ENCODE measurements at regions not wholly inside any gene's neighbourhood (a gene's known extent, or its start where the extent isn't known, plus 50 kb on each side); places are given as distances from the start of the nearest gene placed in this dataset.

- Histone ChIP-seq H3K9me3 (ENCODE audit: control insufficient read depth, insufficient read depth, low read length) (no peaks in the 10 kb centered on the region), H3K27ac (ENCODE audit: low read depth, low read length) (no peak overlapping the region), H3K4me3 (ENCODE audit: low read depth, low read length) (no peak overlapping the region), H3K27me3 (ENCODE audit: control insufficient read depth, insufficient read depth, low read length) (no peaks in the 10 kb centered on the region)
- POLR2A ChIA-PET: no interaction called here
- no peak for DNase-seq (ENCODE audit: low read depth, low spot score)
- CTCF ChIA-PET: no interaction called here
- TF ChIP-seq, protein P1, sequence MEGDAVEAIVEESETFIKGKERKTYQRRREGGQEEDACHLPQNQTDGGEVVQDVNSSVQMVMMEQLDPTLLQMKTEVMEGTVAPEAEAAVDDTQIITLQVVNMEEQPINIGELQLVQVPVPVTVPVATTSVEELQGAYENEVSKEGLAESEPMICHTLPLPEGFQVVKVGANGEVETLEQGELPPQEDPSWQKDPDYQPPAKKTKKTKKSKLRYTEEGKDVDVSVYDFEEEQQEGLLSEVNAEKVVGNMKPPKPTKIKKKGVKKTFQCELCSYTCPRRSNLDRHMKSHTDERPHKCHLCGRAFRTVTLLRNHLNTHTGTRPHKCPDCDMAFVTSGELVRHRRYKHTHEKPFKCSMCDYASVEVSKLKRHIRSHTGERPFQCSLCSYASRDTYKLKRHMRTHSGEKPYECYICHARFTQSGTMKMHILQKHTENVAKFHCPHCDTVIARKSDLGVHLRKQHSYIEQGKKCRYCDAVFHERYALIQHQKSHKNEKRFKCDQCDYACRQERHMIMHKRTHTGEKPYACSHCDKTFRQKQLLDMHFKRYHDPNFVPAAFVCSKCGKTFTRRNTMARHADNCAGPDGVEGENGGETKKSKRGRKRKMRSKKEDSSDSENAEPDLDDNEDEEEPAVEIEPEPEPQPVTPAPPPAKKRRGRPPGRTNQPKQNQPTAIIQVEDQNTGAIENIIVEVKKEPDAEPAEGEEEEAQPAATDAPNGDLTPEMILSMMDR (IDR thresholded peaks at IDR 0.05; ENCODE audit: low read depth, low read length): no peak
Measured at GRCh38 chr2:10187661-10188060, 65.1 kb downstream of the RRM2 start.

GRCh38 chr2:10188211-10188610 lies 65.7 kb downstream of the RRM2 start:
- H3K9me3 ChIP-seq (ENCODE audit: control insufficient read depth, insufficient read depth, low read length): no peaks in the 10 kb centered on the region
- ChIA-PET POLR2A (no interaction called here), CTCF (interaction anchor here (0.5 kb wide), 1 partner anchor 271 kb away, joined by 3 read pairs; no protein-coding TSS in a partner anchor)
- H3K27ac ChIP-seq (ENCODE audit: low read depth, low read length): no peak overlapping the region
- H3K27me3 ChIP-seq (ENCODE audit: control insufficient read depth, insufficient read depth, low read length): no peaks in the 10 kb centered on the region
- TF ChIP-seq, protein P1 (IDR thresholded peaks at IDR 0.05; ENCODE audit: low read depth, low read length): peak; percentile 43
- no peak for DNase-seq (ENCODE audit: low read depth, low spot score)
- H3K4me3 ChIP-seq (ENCODE audit: low read depth, low read length): no peak overlapping the region

DNA sequence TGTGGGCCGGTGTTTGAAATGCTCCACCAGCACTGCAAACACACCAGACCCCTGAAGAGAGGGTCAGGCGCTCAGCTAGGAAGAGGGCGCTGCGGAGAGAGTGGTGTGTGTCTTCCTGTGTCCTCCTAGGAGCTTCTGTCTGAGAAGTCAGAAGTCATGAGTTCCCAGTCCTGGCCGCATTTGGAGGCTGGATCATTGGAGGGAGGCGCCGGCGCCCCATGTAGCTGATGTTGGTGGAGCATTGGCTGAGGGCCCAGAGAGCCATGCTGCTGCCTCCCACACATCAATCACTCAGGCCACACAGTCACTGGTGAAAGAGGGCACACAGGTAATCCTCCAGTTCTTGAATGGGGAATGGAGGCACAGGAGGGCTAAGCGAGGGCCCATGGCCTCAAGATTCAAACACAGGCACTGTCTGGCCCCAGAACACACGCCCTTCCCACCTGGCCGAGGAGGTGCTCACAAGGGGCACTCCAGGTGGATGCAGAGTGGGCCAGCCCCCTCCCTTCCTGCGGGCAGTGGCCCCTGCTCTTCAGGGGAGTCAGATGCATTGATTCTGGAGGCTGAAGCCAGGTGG lies 66.3 kb downstream of the RRM2 start:
- POLR2A ChIA-PET: no interaction called here
- no peak overlapping the region for H3K4me3 ChIP-seq (ENCODE audit: low read depth, low read length)

DNA sequence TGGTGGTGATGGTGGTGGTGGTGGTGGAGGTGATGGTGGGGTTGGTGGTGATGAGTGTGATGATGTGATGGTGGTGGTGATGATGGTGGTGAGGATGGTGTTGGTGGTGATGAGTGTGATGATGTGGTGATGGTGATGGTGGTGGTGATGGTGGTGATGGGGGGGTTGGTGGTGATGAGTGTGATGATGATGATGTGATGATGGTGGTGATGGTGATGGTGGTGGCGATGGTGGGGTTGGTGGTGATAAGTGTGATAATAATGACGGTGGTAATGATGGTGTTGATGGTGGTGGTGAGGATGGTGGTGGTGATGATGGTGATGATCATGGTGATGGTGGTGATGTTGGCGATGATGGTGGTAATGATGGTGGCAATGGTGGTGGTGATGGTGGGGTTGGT lies 67.7 kb downstream of the RRM2 start:
- TF ChIP-seq, protein P1 (IDR thresholded peaks at IDR 0.05; ENCODE audit: low read depth, low read length): no peak
- H3K9me3 ChIP-seq (ENCODE audit: control insufficient read depth, insufficient read depth, low read length): no peaks in the 10 kb centered on the region; the same call in 1 of the 2 replicates
- DNase-seq (ENCODE audit: low read depth, low spot score): no peak
- CTCF ChIA-PET: no interaction called here
- POLR2A ChIA-PET: no interaction called here
- H3K27ac ChIP-seq (ENCODE audit: low read depth, low read length): no peak overlapping the region
- no peaks in the 10 kb centered on the region for H3K27me3 ChIP-seq (ENCODE audit: control insufficient read depth, insufficient read depth, low read length)
- no peak overlapping the region for H3K4me3 ChIP-seq (ENCODE audit: low read depth, low read length)

More for the DNA sequence above, 66.3 kb downstream of the RRM2 start:
- TF ChIP-seq, protein P1 (IDR thresholded peaks at IDR 0.05; ENCODE audit: low read depth, low read length): no peak
- Histone ChIP-seq H3K27ac (ENCODE audit: low read depth, low read length) (no peak overlapping the region), H3K9me3 (ENCODE audit: control insufficient read depth, insufficient read depth, low read length) (no peaks in the 10 kb centered on the region), H3K27me3 (ENCODE audit: control insufficient read depth, insufficient read depth, low read length) (no peaks in the 10 kb centered on the region)
- DNase-seq (ENCODE audit: low read depth, low spot score): no peak
- CTCF ChIA-PET: no interaction called here

DNA sequence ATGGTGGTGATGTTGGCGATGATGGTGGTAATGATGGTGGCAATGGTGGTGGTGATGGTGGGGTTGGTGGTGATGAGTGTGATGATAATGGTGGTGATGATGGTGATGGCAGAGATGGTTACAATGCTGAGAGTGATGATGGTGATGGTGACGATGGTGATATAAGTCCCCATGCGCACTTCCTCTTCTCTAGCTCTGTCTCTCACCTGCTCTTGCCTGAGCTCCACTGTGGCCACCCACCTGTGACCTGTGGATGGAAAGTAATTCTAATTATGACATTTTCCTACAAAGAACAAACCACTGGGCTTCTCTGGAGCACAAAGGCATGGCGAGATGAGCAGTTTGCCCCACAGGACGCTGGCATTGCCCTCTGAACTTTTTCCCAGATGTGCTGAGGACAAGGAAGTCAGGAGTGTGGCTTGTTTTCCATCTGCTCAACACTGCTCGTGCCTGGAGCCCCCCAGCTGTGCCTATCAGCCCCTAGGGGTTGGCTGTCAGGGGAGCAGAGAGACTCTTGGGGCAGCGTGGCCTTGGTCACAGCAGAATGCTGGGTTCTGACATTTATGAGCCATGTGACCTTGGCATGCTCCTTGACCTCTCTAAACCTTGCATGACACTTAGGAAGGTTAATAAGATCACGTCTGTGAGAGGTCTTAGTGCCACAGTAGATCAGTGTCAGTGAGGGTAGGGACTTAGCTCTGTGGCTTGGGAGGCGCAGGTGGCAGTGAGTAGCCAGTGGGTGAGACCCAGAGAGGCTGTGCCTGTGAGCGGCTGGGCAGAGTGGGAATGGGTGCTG lies 68.4 kb downstream of the RRM2 start:
- Histone ChIP-seq H3K4me3 (ENCODE audit: low read depth, low read length) (no peak overlapping the region), H3K27ac (ENCODE audit: low read depth, low read length) (no peak overlapping the region), H3K27me3 (ENCODE audit: control insufficient read depth, insufficient read depth, low read length) (no peaks in the 10 kb centered on the region), H3K9me3 (ENCODE audit: control insufficient read depth, insufficient read depth, low read length) (no peaks in the 10 kb centered on the region; the same call in 1 of the 2 replicates)
- CTCF ChIA-PET: no interaction called here
- TF ChIP-seq, protein P1 (IDR thresholded peaks at IDR 0.05; ENCODE audit: low read depth, low read length): no peak
- no peak for DNase-seq (ENCODE audit: low read depth, low spot score)
- POLR2A ChIA-PET: no interaction called here
